ENCODE measurements at regions not wholly inside any gene's neighbourhood (a gene's known extent, or its start where the extent isn't known, plus 50 kb on each side); places are given as distances from the start of the nearest gene placed in this dataset.
"Not testable (repeated sequence)": the region's sequence is repeated elsewhere in the genome, so short reads cannot be mapped to it uniquely, and the experiment has no call there.

- no peak for FAIRE-seq
- no peak for DNase-seq (ENCODE audit: low spot score)
Measured at GRCh38 chr13:112220925-112221324, 154.0 kb downstream of the SOX1 start.

GRCh38 chr13:112222971-112223370 is 153.2 kb upstream of the SPACA7 start:
- DNase-seq (ENCODE audit: low spot score) (no peak), FAIRE-seq (no peak)

- not testable (repeated sequence) for FAIRE-seq; DNase-seq (ENCODE audit: low spot score)
Measured at GRCh38 chr13:112223929-112224328, 152.2 kb upstream of the SPACA7 start.

GRCh38 chr13:112225429-112226090 is 150.6 kb upstream of the SPACA7 start:
- DNase-seq (ENCODE audit: low spot score) (no peak), FAIRE-seq (no peak)

GRCh38 chr13:112226320-112227002 is 149.7 kb upstream of the SPACA7 start:
- FAIRE-seq (no peak), DNase-seq (ENCODE audit: low spot score) (no peak)

GRCh38 chr13:112227031-112227430 is 149.1 kb upstream of the SPACA7 start:
- FAIRE-seq (no peak), DNase-seq (ENCODE audit: low spot score) (no peak)

GRCh38 chr13:112229445-112229844 is 146.7 kb upstream of the SPACA7 start:
- no peak for FAIRE-seq
- DNase-seq (ENCODE audit: low spot score) = no peak

- DNase-seq (ENCODE audit: low spot score) (no peak), FAIRE-seq (no peak)
Measured at GRCh38 chr13:112229992-112230872, 145.9 kb upstream of the SPACA7 start.

GRCh38 chr13:112231451-112232083 is 144.6 kb upstream of the SPACA7 start:
- no peak for DNase-seq (ENCODE audit: low spot score)
- FAIRE-seq = no peak

- FAIRE-seq = no peak
- no peak for DNase-seq (ENCODE audit: low spot score)
Measured at GRCh38 chr13:112233256-112233655, 142.9 kb upstream of the SPACA7 start.

- no peak for DNase-seq (ENCODE audit: low spot score)
- FAIRE-seq = no peak
Measured at GRCh38 chr13:112233716-112234115, 142.4 kb upstream of the SPACA7 start.

- FAIRE-seq (no peak), DNase-seq (ENCODE audit: low spot score) (no peak)
Measured at GRCh38 chr13:112234131-112234875, 141.9 kb upstream of the SPACA7 start.

- no peak for DNase-seq (ENCODE audit: low spot score)
- FAIRE-seq = no peak
Measured at GRCh38 chr13:112236016-112236415, 140.1 kb upstream of the SPACA7 start.

- DNase-seq (ENCODE audit: low spot score) (no peak), FAIRE-seq (no peak)
Measured at GRCh38 chr13:112236539-112237197, 139.5 kb upstream of the SPACA7 start.

GRCh38 chr13:112238436-112238995 is 137.6 kb upstream of the SPACA7 start:
- DNase-seq (ENCODE audit: low spot score) (no peak), FAIRE-seq (no peak)

- FAIRE-seq (no peak), DNase-seq (ENCODE audit: low spot score) (no peak)
Measured at GRCh38 chr13:112240076-112240475, 136.1 kb upstream of the SPACA7 start.

- FAIRE-seq (no peak), DNase-seq (ENCODE audit: low spot score) (no peak)
Measured at GRCh38 chr13:112241288-112241687, 134.9 kb upstream of the SPACA7 start.

- no peak for DNase-seq (ENCODE audit: low spot score)
- no peak for FAIRE-seq
Measured at GRCh38 chr13:112242777-112243176, 133.4 kb upstream of the SPACA7 start.

- no peak for FAIRE-seq
- no peak for DNase-seq (ENCODE audit: low spot score)
Measured at GRCh38 chr13:112244061-112244460, 132.1 kb upstream of the SPACA7 start.

Data from RCC 7860 (cell line).